Neuron (in vitro differentiated cells): ENCODE measurements at regions not wholly inside any gene's neighbourhood (a gene's known extent, or its start where the extent isn't known, plus 50 kb on each side); places are given as distances from the start of the nearest gene placed in this dataset.

Experiments
- H2AFZ ChIP-seq: one replicate; pipeline ENCODE4 v1.6.1; 2013; ENCODE audit warnings: low read depth, mild to moderate bottlenecking, inconsistent platforms, low read length, moderate library complexity
- H3K27me3 ChIP-seq: one replicate; pipeline ENCODE4 v1.6.1; 2013; ENCODE audit warnings: low read length; ENCODE audit not compliant: insufficient read depth
- H3K36me3 ChIP-seq: one replicate; pipeline ENCODE4 v1.6.1; 2013; ENCODE audit warnings: low read length; ENCODE audit not compliant: insufficient read depth
- H3K4me1 ChIP-seq: one replicate; pipeline ENCODE4 v1.6.1; 2013; ENCODE audit warnings: low read length; ENCODE audit not compliant: insufficient read depth
- H3K4me3 ChIP-seq: 2 replicates; pipeline ENCODE4 v1.5.1; 2013; ENCODE audit warnings: mild to moderate bottlenecking, low read length, moderate library complexity
- H3K9me3 ChIP-seq: one replicate; pipeline ENCODE4 v1.6.1; 2013; ENCODE audit warnings: low read length

GRCh38 chr2:52940101-52940500 lies 827.5 kb upstream of the CHAC2 start:
- H2AFZ ChIP-seq = no peak overlapping the region

DNA sequence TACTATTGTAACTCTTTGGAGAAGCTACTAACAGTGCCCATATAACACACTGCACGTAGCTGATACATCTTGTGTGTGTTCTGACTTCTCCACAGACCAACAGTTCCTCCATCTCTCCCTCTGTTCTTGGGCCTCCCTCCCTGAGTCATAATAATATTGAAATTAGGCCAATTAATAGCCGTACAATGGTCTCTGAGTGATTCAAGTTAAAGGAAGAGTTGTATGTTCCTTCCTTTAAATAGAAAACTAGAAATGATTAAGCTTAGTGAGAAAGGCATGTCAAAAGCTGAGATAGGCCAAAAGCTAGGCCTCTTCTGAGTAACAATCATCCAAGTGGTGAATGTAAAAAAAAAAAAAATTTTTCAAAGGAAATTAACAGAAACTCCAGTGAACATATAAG lies 828.4 kb upstream of the CHAC2 start:
- no peaks in the 10 kb centered on the region for H3K36me3 ChIP-seq

More at GRCh38 chr2:52940101-52940500, 827.5 kb upstream of the CHAC2 start:
- no peak overlapping the region for H3K4me3 ChIP-seq
- no peaks in the 10 kb centered on the region for H3K27me3 ChIP-seq
- no peaks in the 10 kb centered on the region for H3K36me3 ChIP-seq
- H3K4me1 ChIP-seq = no peaks in the 10 kb centered on the region
- H3K9me3 ChIP-seq = no peaks in the 10 kb centered on the region

DNA sequence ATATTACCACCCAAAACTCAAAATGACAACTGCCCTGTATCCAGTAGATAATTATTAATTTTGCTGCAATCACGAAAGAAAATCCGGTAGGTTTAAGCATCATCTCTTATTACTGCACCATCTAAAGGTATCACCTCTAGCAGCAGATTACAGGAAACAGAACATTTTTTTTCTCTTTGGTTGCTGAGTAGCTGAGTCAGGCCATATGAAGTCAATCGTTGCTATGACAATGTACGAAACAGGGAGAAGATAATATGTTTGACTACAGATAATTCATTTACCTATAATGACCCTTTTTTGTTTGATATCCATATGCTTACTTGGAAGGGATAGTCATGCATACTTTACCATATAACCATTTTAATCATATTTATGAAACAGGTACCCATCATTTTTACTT lies 831.6 kb upstream of the CHAC2 start:
- no peaks in the 10 kb centered on the region for H3K4me1 ChIP-seq
- no peak overlapping the region for H2AFZ ChIP-seq
- no peaks in the 10 kb centered on the region for H3K27me3 ChIP-seq
- H3K36me3 ChIP-seq = no peaks in the 10 kb centered on the region
- no peak overlapping the region for H3K4me3 ChIP-seq
- H3K9me3 ChIP-seq = no peaks in the 10 kb centered on the region

More for the DNA sequence above, 828.4 kb upstream of the CHAC2 start:
- no peak overlapping the region for H3K4me3 ChIP-seq
- no peaks in the 10 kb centered on the region for H3K9me3 ChIP-seq
- H2AFZ ChIP-seq = no peak overlapping the region
- H3K4me1 ChIP-seq = no peaks in the 10 kb centered on the region
- H3K27me3 ChIP-seq = no peaks in the 10 kb centered on the region

DNA sequence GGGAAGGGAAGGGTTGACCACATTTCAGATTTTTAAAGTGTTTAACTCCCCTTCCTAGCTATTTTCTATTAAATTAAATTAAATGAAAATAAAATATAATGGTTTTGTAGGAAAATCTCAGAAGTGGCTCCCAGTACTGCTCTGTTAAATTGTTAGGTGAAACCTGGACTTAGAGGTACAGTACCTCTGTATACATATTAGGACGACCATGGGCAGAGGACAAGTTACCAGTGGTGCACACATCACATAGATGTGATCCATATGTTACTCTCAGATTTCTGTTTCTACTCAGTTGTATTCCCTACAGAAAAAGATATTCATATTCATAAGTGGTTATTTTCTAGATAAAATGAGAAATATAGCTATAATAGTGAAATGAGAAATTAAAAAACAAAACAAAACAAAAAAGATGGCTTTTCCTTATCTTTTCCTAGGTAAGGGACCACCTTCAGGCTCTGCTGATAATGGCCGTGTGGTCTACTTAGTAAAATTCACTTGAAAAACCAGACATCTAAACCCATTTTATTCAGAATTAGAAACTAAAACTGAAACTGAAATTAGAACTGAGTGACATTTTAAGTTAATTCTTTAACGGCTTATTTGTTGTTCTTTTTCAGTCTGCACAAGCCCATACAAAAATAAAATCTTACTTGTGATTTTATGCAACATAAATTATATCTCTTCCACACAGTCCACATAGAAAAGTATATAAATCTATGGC lies 832.5 kb upstream of the CHAC2 start:
- Histone ChIP-seq H3K36me3 (no peaks in the 10 kb centered on the region), H3K4me1 (no peaks in the 10 kb centered on the region)

DNA sequence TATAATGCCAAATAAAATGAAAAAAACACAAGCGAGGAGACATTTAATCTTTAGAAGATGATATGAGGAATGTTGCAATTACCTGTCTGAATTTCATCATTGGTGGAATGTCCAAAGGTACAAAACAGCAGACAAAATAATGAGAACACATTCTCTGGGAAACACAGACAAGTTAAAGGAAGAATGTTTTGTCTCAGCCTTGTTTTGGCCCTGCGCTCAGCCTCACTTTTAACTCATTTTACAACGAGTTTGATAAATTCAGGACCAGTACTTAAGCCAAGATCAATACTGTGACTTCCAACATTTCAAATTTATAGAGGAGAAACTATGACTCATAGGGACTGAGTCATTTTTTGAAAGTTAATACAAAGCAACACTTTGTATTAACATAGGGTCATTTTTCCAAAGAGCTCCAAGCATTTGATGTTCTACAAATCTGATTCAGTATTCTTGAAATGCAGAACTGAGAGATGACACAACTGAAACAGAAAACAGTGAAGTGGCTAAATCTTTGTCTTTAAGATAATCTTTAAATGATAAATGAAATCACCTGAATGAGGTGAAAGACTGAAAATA lies 833.2 kb upstream of the CHAC2 start:
- Histone ChIP-seq H3K36me3 (no peaks in the 10 kb centered on the region), H3K9me3 (peaks cover 1% of the 10 kb centered on the region)

More for the DNA sequence above, 832.5 kb upstream of the CHAC2 start:
- H3K27me3 ChIP-seq = no peaks in the 10 kb centered on the region
- H3K9me3 ChIP-seq = no peaks in the 10 kb centered on the region
- H2AFZ ChIP-seq = no peak overlapping the region
- no peak overlapping the region for H3K4me3 ChIP-seq

DNA sequence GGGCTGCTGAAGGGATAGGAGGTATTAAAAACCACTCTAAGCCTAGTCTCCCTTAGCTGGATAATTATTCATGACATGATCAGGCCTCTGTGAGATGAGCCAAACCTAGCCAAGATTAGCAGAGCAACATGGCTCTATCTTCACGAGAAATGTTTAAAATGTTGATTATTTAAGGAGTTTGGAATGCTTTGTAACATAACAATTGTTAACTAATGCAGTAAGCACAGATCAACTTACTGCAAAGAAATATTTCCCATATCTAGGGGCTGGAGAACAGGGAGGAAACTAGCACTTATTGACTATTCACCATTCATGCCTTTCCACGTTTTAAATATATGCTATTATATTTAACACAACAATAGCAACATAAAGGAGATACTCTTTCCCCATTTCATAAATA lies 833.7 kb upstream of the CHAC2 start:
- no peak overlapping the region for H2AFZ ChIP-seq
- no peaks in the 10 kb centered on the region for H3K36me3 ChIP-seq
- H3K27me3 ChIP-seq = no peaks in the 10 kb centered on the region
- H3K4me3 ChIP-seq = no peak overlapping the region
- no peaks in the 10 kb centered on the region for H3K4me1 ChIP-seq
- H3K9me3 ChIP-seq = peaks cover 1% of the 10 kb centered on the region

More for the DNA sequence above, 833.2 kb upstream of the CHAC2 start:
- H3K27me3 ChIP-seq = no peaks in the 10 kb centered on the region
- no peak overlapping the region for H2AFZ ChIP-seq
- no peak overlapping the region for H3K4me3 ChIP-seq
- H3K4me1 ChIP-seq = no peaks in the 10 kb centered on the region

- no peak overlapping the region for H3K4me3 ChIP-seq
- peaks cover 1% of the 10 kb centered on the region for H3K9me3 ChIP-seq
- H2AFZ ChIP-seq = no peak overlapping the region
- H3K4me1 ChIP-seq = no peaks in the 10 kb centered on the region
- H3K27me3 ChIP-seq = no peaks in the 10 kb centered on the region
- H3K36me3 ChIP-seq = no peaks in the 10 kb centered on the region
Measured at GRCh38 chr2:52931660-52932059, 835.9 kb upstream of the CHAC2 start.

GRCh38 chr2:52929412-52929811 lies 838.2 kb upstream of the CHAC2 start:
- Histone ChIP-seq H2AFZ (no peak overlapping the region), H3K36me3 (no peaks in the 10 kb centered on the region), H3K27me3 (no peaks in the 10 kb centered on the region), H3K9me3 (peaks cover 1% of the 10 kb centered on the region), H3K4me1 (no peaks in the 10 kb centered on the region), H3K4me3 (no peak overlapping the region)

DNA sequence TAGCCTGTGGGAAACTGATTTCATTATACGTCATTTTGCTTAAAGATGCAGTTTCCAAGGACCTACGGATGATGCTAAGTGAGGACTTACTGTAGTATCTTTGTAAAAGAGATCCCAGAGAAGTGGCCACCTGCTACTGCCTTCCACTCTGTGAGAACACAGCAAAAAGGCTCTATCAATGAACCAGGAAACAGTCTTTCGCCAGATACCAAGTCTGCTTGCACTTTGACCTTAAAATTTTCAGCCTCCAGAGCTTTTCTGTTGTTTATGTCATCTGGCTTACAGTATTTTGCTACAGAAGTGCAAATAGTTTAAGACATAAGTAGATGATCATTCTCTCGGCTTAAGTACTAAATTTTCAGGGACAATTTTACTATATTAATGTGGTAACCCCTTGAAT lies 847.9 kb upstream of the CHAC2 start:
- Histone ChIP-seq H3K4me3 (no peak overlapping the region), H3K36me3 (no peaks in the 10 kb centered on the region), H3K9me3 (no peaks in the 10 kb centered on the region), H3K27me3 (no peaks in the 10 kb centered on the region), H2AFZ (no peak overlapping the region), H3K4me1 (no peaks in the 10 kb centered on the region)

DNA sequence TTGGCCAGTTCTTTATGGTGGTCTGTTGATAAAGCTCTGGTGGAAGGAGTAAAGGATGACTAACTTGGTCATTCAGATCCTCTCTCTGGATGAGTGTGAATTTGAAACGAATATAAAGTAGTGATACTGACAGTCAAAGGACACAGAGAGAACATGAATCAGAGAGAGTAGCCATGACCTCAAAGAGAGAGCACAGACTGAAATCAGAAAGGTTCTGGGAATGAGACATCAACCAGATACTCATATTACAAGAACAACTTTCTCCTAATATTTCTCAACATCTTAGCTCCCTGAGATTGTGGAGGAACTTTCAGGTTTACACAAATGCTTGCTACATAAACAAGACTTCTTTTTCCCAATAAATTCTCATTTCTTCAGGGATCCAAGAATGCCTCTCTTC lies 849.1 kb upstream of the CHAC2 start:
- no peaks in the 10 kb centered on the region for H3K9me3 ChIP-seq
- H2AFZ ChIP-seq = no peak overlapping the region
- H3K27me3 ChIP-seq = no peaks in the 10 kb centered on the region
- H3K4me1 ChIP-seq = no peaks in the 10 kb centered on the region
- H3K4me3 ChIP-seq = no peak overlapping the region
- no peaks in the 10 kb centered on the region for H3K36me3 ChIP-seq

- H3K27me3 ChIP-seq = no peaks in the 10 kb centered on the region
Measured at GRCh38 chr2:52916981-52917380, 850.6 kb upstream of the CHAC2 start.

DNA sequence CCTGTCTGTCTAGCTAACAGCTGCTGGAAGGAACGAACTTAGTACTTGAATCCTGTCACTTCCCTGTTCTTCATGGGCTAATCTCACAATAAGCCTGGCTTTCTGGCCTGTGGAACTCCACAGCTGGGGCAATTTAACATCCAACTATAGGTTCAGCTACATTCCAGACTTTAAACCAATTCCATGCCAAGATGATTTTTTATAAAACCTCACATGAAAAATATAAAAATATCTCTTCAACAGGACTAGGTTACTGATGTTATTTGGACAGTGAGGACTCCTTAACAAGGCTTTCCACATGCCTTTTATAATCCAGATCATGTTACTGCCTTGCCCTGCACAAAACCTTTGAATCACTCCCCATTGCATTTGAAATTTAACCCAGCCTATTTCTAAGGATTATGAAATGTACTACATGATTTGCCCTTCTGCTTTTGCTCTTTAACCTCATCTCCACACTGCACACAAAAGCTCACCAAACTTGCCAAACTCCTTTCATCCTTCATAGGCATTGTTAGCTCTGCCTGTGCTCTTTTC lies 863.2 kb upstream of the CHAC2 start:
- no peak overlapping the region for H3K4me3 ChIP-seq
- no peaks in the 10 kb centered on the region for H3K9me3 ChIP-seq
- H2AFZ ChIP-seq = no peak overlapping the region
- H3K36me3 ChIP-seq = no peaks in the 10 kb centered on the region
- H3K27me3 ChIP-seq = no peaks in the 10 kb centered on the region
- no peaks in the 10 kb centered on the region for H3K4me1 ChIP-seq

More at GRCh38 chr2:52916981-52917380, 850.6 kb upstream of the CHAC2 start:
- Histone ChIP-seq H3K4me3 (no peak overlapping the region), H3K4me1 (no peaks in the 10 kb centered on the region), H2AFZ (no peak overlapping the region), H3K36me3 (no peaks in the 10 kb centered on the region), H3K9me3 (no peaks in the 10 kb centered on the region)

GRCh38 chr2:52897511-52898044 lies 870.0 kb upstream of the CHAC2 start:
- no peaks in the 10 kb centered on the region for H3K27me3 ChIP-seq
- H3K36me3 ChIP-seq = no peaks in the 10 kb centered on the region
- H3K4me1 ChIP-seq = no peaks in the 10 kb centered on the region
- peaks cover 2% of the 10 kb centered on the region for H3K9me3 ChIP-seq
- no peak overlapping the region for H2AFZ ChIP-seq
- no peak overlapping the region for H3K4me3 ChIP-seq
